Progenitor cell of endocrine pancreas (in vitro differentiated cells): ENCODE measurements at regions not wholly inside any gene's neighbourhood (a gene's known extent, or its start where the extent isn't known, plus 50 kb on each side); places are given as distances from the start of the nearest gene placed in this dataset.

Experiments
- DNase-seq: peaks from one replicate; pipeline ENCODE4 v3.0.0; 2021; ENCODE audit warnings: low spot score; ENCODE audit not compliant: unreplicated experiment
- H3K27ac Mint-ChIP-seq: 2 replicates; pipeline ENCODE4 v1.8.0; 2021; ENCODE audit warnings: mild to moderate bottlenecking, moderate library complexity, mixed read lengths
- H3K27me3 Mint-ChIP-seq: 2 replicates; pipeline ENCODE4 v1.8.0; 2021; ENCODE audit warnings: mixed read lengths
- H3K36me3 Mint-ChIP-seq: 2 replicates; pipeline ENCODE4 v1.8.0; 2022; ENCODE audit warnings: mixed read lengths; ENCODE audit not compliant: insufficient read depth
- H3K4me1 Mint-ChIP-seq: 2 replicates; pipeline ENCODE4 v1.8.0; 2021; ENCODE audit warnings: low read depth, mixed read lengths
- H3K4me3 Mint-ChIP-seq: 2 replicates; pipeline ENCODE4 v1.8.0; 2021; ENCODE audit warnings: low read depth, mild to moderate bottlenecking, moderate library complexity, mixed read lengths
- H3K9me3 Mint-ChIP-seq: 2 replicates; pipeline ENCODE4 v1.8.0; 2021; ENCODE audit warnings: low read depth, mixed read lengths
- CTCF ChIP-seq: fragments of 200-600 bp; sonication (generic); IDR thresholded peaks from one replicate; pipeline ENCODE4 v1.5.0; 2021; ENCODE audit warnings: antibody characterized with exemption, mild to moderate bottlenecking; ENCODE audit not compliant: unreplicated experiment

- no peaks in the 10 kb centered on the region for H3K4me1 Mint-ChIP-seq
- H3K4me3 Mint-ChIP-seq = no peak overlapping the region
- DNase-seq = no peak
- H3K9me3 Mint-ChIP-seq = no peaks in the 10 kb centered on the region
- no peak for TF ChIP-seq CTCF
- no peaks in the 10 kb centered on the region for H3K36me3 Mint-ChIP-seq
- H3K27ac Mint-ChIP-seq = no peak overlapping the region
- peaks cover 29% of the 10 kb centered on the region for H3K27me3 Mint-ChIP-seq
Measured at GRCh38 chr3:139260041-139260486, 83.8 kb upstream of the MRPS22 start.

- Mint-ChIP-seq H3K9me3 (no peaks in the 10 kb centered on the region), H3K27me3 (peaks cover 29% of the 10 kb centered on the region), H3K27ac (no peak overlapping the region), H3K36me3 (no peaks in the 10 kb centered on the region), H3K4me3 (no peak overlapping the region), H3K4me1 (no peaks in the 10 kb centered on the region)
- no peak for TF ChIP-seq CTCF
- no peak for DNase-seq
Measured at GRCh38 chr3:139260793-139261736, 82.8 kb upstream of the MRPS22 start.

GRCh38 chr3:139261754-139262586 lies 81.8 kb upstream of the MRPS22 start:
- peaks cover 29% of the 10 kb centered on the region for H3K27me3 Mint-ChIP-seq
- H3K4me1 Mint-ChIP-seq = no peaks in the 10 kb centered on the region
- H3K4me3 Mint-ChIP-seq = no peak overlapping the region
- no peak overlapping the region for H3K27ac Mint-ChIP-seq
- H3K36me3 Mint-ChIP-seq = no peaks in the 10 kb centered on the region
- DNase-seq = no peak
- H3K9me3 Mint-ChIP-seq = no peaks in the 10 kb centered on the region
- no peak for TF ChIP-seq CTCF

- Mint-ChIP-seq H3K36me3 (no peaks in the 10 kb centered on the region), H3K4me3 (no peak overlapping the region), H3K27me3 (peaks cover 22% of the 10 kb centered on the region), H3K9me3 (no peaks in the 10 kb centered on the region), H3K4me1 (no peaks in the 10 kb centered on the region), H3K27ac (no peak overlapping the region)
- no peak for TF ChIP-seq CTCF
- DNase-seq = no peak
Measured at GRCh38 chr3:139263798-139264197, 80.0 kb upstream of the MRPS22 start.

- no peak overlapping the region for H3K27ac Mint-ChIP-seq
- no peaks in the 10 kb centered on the region for H3K36me3 Mint-ChIP-seq
- H3K4me3 Mint-ChIP-seq = no peak overlapping the region
- no peaks in the 10 kb centered on the region for H3K4me1 Mint-ChIP-seq
- no peak for DNase-seq
- no peak for TF ChIP-seq CTCF
- no peaks in the 10 kb centered on the region for H3K9me3 Mint-ChIP-seq
- H3K27me3 Mint-ChIP-seq = peaks cover 18% of the 10 kb centered on the region
Measured at GRCh38 chr3:139264375-139264774, 79.4 kb upstream of the MRPS22 start.
